ENCODE measurements at regions not wholly inside any gene's neighbourhood (a gene's known extent, or its start where the extent isn't known, plus 50 kb on each side); places are given as distances from the start of the nearest gene placed in this dataset.

- TF ChIP-seq, protein P1, sequence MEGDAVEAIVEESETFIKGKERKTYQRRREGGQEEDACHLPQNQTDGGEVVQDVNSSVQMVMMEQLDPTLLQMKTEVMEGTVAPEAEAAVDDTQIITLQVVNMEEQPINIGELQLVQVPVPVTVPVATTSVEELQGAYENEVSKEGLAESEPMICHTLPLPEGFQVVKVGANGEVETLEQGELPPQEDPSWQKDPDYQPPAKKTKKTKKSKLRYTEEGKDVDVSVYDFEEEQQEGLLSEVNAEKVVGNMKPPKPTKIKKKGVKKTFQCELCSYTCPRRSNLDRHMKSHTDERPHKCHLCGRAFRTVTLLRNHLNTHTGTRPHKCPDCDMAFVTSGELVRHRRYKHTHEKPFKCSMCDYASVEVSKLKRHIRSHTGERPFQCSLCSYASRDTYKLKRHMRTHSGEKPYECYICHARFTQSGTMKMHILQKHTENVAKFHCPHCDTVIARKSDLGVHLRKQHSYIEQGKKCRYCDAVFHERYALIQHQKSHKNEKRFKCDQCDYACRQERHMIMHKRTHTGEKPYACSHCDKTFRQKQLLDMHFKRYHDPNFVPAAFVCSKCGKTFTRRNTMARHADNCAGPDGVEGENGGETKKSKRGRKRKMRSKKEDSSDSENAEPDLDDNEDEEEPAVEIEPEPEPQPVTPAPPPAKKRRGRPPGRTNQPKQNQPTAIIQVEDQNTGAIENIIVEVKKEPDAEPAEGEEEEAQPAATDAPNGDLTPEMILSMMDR (IDR thresholded peaks at IDR 0.05; ENCODE audit: insufficient read depth, low read depth, low read length): no peak
- TF ChIP-seq EZH2 (IDR thresholded peaks at IDR 0.05; ENCODE audit: insufficient read depth, low read length): no peak
These were observed 55.4 kb upstream of the GREM2 start for GRCh38 chr1:240667351-240667750.

All from astrocyte (in vitro differentiated cells and primary cell).